ENCODE measurements at regions not wholly inside any gene's neighbourhood (a gene's known extent, or its start where the extent isn't known, plus 50 kb on each side); places are given as distances from the start of the nearest gene placed in this dataset.

GRCh38 chr17:14997290-14997689 lies 267.8 kb downstream of the PMP22 start:
- H2AFZ ChIP-seq (ENCODE audit: low read length), result no peak overlapping the region
- no peak for TF ChIP-seq CTCF (IDR thresholded peaks at IDR 0.05; ENCODE audit: extremely low read depth, low read depth, low read length)
- no peak overlapping the region for H3K4me3 ChIP-seq (ENCODE audit: insufficient read depth, low read length)
- H3K36me3 ChIP-seq (ENCODE audit: insufficient read depth, low read length), result no peaks in the 10 kb centered on the region
- H3K9me3 ChIP-seq (ENCODE audit: low read depth, low read length), result no peaks in the 10 kb centered on the region
- no peaks in the 10 kb centered on the region for H4K20me1 ChIP-seq (ENCODE audit: insufficient read depth, low read length)
- no peak overlapping the region for H3K4me2 ChIP-seq (ENCODE audit: insufficient read depth, low read length)
- no peak for DNase-seq (ENCODE audit: insufficient read length, low spot score, missing footprints)
- no peaks in the 10 kb centered on the region for H3K79me2 ChIP-seq (ENCODE audit: insufficient read depth, low read length)
- H3K27me3 ChIP-seq (ENCODE audit: insufficient read depth, low read length), result no peaks in the 10 kb centered on the region
- no peaks in the 10 kb centered on the region for H3K4me1 ChIP-seq (ENCODE audit: insufficient read depth, low read length)
- no peak overlapping the region for H3K27ac ChIP-seq (ENCODE audit: low read depth, low read length)

- no peaks in the 10 kb centered on the region for H3K4me1 ChIP-seq (ENCODE audit: insufficient read depth, low read length)
- no peak overlapping the region for H3K4me3 ChIP-seq (ENCODE audit: insufficient read depth, low read length)
- no peaks in the 10 kb centered on the region for H4K20me1 ChIP-seq (ENCODE audit: insufficient read depth, low read length)
- H2AFZ ChIP-seq (ENCODE audit: low read length), result no peak overlapping the region
- H3K27me3 ChIP-seq (ENCODE audit: insufficient read depth, low read length), result no peaks in the 10 kb centered on the region
- no peak for TF ChIP-seq CTCF (IDR thresholded peaks at IDR 0.05; ENCODE audit: extremely low read depth, low read depth, low read length)
- DNase-seq (ENCODE audit: insufficient read length, low spot score, missing footprints), result no peak
- H3K79me2 ChIP-seq (ENCODE audit: insufficient read depth, low read length), result no peaks in the 10 kb centered on the region
- H3K4me2 ChIP-seq (ENCODE audit: insufficient read depth, low read length), result no peak overlapping the region
- no peaks in the 10 kb centered on the region for H3K9me3 ChIP-seq (ENCODE audit: low read depth, low read length)
- no peak overlapping the region for H3K27ac ChIP-seq (ENCODE audit: low read depth, low read length)
- H3K36me3 ChIP-seq (ENCODE audit: insufficient read depth, low read length), result no peaks in the 10 kb centered on the region
Measured at GRCh38 chr17:14986127-14986526, 279.0 kb downstream of the PMP22 start.

- H3K4me2 ChIP-seq (ENCODE audit: insufficient read depth, low read length), result no peak overlapping the region
- H3K27me3 ChIP-seq (ENCODE audit: insufficient read depth, low read length), result peaks cover 5% of the 10 kb centered on the region
- H3K79me2 ChIP-seq (ENCODE audit: insufficient read depth, low read length), result no peaks in the 10 kb centered on the region
- H3K27ac ChIP-seq (ENCODE audit: low read depth, low read length), result no peak overlapping the region
- no peak for DNase-seq (ENCODE audit: insufficient read length, low spot score, missing footprints)
- H3K36me3 ChIP-seq (ENCODE audit: insufficient read depth, low read length), result no peaks in the 10 kb centered on the region
- TF ChIP-seq CTCF (IDR thresholded peaks at IDR 0.05; ENCODE audit: extremely low read depth, low read depth, low read length), result no peak
- no peak overlapping the region for H2AFZ ChIP-seq (ENCODE audit: low read length)
- no peaks in the 10 kb centered on the region for H4K20me1 ChIP-seq (ENCODE audit: insufficient read depth, low read length)
- no peak overlapping the region for H3K4me3 ChIP-seq (ENCODE audit: insufficient read depth, low read length)
- H3K9me3 ChIP-seq (ENCODE audit: low read depth, low read length), result peaks cover 6% of the 10 kb centered on the region
- no peaks in the 10 kb centered on the region for H3K4me1 ChIP-seq (ENCODE audit: insufficient read depth, low read length)
Measured at GRCh38 chr17:14972844-14973243, 292.3 kb downstream of the PMP22 start.

GRCh38 chr17:14971054-14971453 lies 294.1 kb downstream of the PMP22 start:
- Histone ChIP-seq H3K4me1 (ENCODE audit: insufficient read depth, low read length) (no peaks in the 10 kb centered on the region), H2AFZ (ENCODE audit: low read length) (no peak overlapping the region), H3K9me3 (ENCODE audit: low read depth, low read length) (peaks cover 6% of the 10 kb centered on the region), H3K27ac (ENCODE audit: low read depth, low read length) (no peak overlapping the region), H3K4me3 (ENCODE audit: insufficient read depth, low read length) (no peak overlapping the region), H3K27me3 (ENCODE audit: insufficient read depth, low read length) (peaks cover 5% of the 10 kb centered on the region), H3K36me3 (ENCODE audit: insufficient read depth, low read length) (no peaks in the 10 kb centered on the region), H3K4me2 (ENCODE audit: insufficient read depth, low read length) (no peak overlapping the region), H3K79me2 (ENCODE audit: insufficient read depth, low read length) (no peaks in the 10 kb centered on the region), H4K20me1 (ENCODE audit: insufficient read depth, low read length) (no peaks in the 10 kb centered on the region)
- DNase-seq (ENCODE audit: insufficient read length, low spot score, missing footprints), result no peak
- no peak for TF ChIP-seq CTCF (IDR thresholded peaks at IDR 0.05; ENCODE audit: extremely low read depth, low read depth, low read length)
